ENCODE measurements at regions not wholly inside any gene's neighbourhood (a gene's known extent, or its start where the extent isn't known, plus 50 kb on each side); places are given as distances from the start of the nearest gene placed in this dataset.
A peak's percentile ranks its signal among the peaks of the same experiment; 100 is the strongest.

- no peak for DNase-seq (ENCODE audit: low spot score in 2 of 2)
- Histone ChIP-seq H3K36me3 (no peaks in the 10 kb centered on the region), H3K27me3 (peaks cover 0 to 4% of the 10 kb centered on the region in 2 donors), H3K9me3 (no peaks in the 10 kb centered on the region), H3K4me1 (no peaks in the 10 kb centered on the region), H3K27ac (no peak overlapping the region), H3K4me3 (no peak overlapping the region)
- TF ChIP-seq CTCF (IDR thresholded peaks at IDR 0.05): no peak
- no peak for TF ChIP-seq POLR2A (IDR thresholded peaks at IDR 0.05)
- no peak for TF ChIP-seq POLR2AphosphoS5 (IDR thresholded peaks at IDR 0.05)
- intact Hi-C loops (cut with DNase I; ENCODE audit: low total_unique reads): no loop called here
Observed at GRCh38 chr1:29754573-29755375, 518.5 kb downstream of the PTPRU start.

- H3K27ac ChIP-seq: no peak overlapping the region
- no peak overlapping the region for H3K4me3 ChIP-seq
- no peaks in the 10 kb centered on the region for H3K4me1 ChIP-seq
- intact Hi-C loops (cut with DNase I; ENCODE audit: low total_unique reads): no loop called here
- peak in 1 of 2 donors; percentile 10 for DNase-seq (ENCODE audit: low spot score in 2 of 2)
- peaks cover 0 to under 1% of the 10 kb centered on the region in 2 donors for H3K27me3 ChIP-seq
- H3K9me3 ChIP-seq: no peaks in the 10 kb centered on the region
- no peak for TF ChIP-seq CTCF (IDR thresholded peaks at IDR 0.05)
- TF ChIP-seq POLR2A (IDR thresholded peaks at IDR 0.05): no peak
- no peak for TF ChIP-seq POLR2AphosphoS5 (IDR thresholded peaks at IDR 0.05)
- H3K36me3 ChIP-seq: no peaks in the 10 kb centered on the region
Observed at GRCh38 chr1:29753771-29754572, 517.6 kb downstream of the PTPRU start.

GRCh38 chr1:29753244-29753643 lies 516.9 kb downstream of the PTPRU start:
- intact Hi-C loops (cut with DNase I; ENCODE audit: low total_unique reads): no loop called here
- TF ChIP-seq POLR2A (IDR thresholded peaks at IDR 0.05) (no peak), POLR2AphosphoS5 (IDR thresholded peaks at IDR 0.05) (no peak)
- H3K4me1 ChIP-seq: no peaks in the 10 kb centered on the region
- DNase-seq (ENCODE audit: low spot score in 2 of 2): no peak
- no peaks in the 10 kb centered on the region for H3K36me3 ChIP-seq
- H3K27ac ChIP-seq: no peak overlapping the region
- H3K27me3 ChIP-seq: no peaks in the 10 kb centered on the region
- no peaks in the 10 kb centered on the region for H3K9me3 ChIP-seq
- H3K4me3 ChIP-seq: no peak overlapping the region

GRCh38 chr1:29752141-29752540 lies 515.8 kb downstream of the PTPRU start:
- H3K9me3 ChIP-seq: no peaks in the 10 kb centered on the region
- H3K36me3 ChIP-seq: no peaks in the 10 kb centered on the region
- H3K27ac ChIP-seq: no peak overlapping the region
- no peaks in the 10 kb centered on the region for H3K4me1 ChIP-seq
- intact Hi-C loops (cut with DNase I; ENCODE audit: low total_unique reads): no loop called here
- DNase-seq (ENCODE audit: low spot score in 2 of 2): no peak
- no peaks in the 10 kb centered on the region for H3K27me3 ChIP-seq
- H3K4me3 ChIP-seq: no peak overlapping the region
- no peak for TF ChIP-seq POLR2A (IDR thresholded peaks at IDR 0.05)

GRCh38 chr1:29749024-29749945 lies 513.0 kb downstream of the PTPRU start:
- Histone ChIP-seq H3K27ac (no peak overlapping the region), H3K9me3 (no peaks in the 10 kb centered on the region), H3K4me3 (no peak overlapping the region), H3K4me1 (no peaks in the 10 kb centered on the region), H3K27me3 (no peaks in the 10 kb centered on the region), H3K36me3 (no peaks in the 10 kb centered on the region)
- no peak for DNase-seq (ENCODE audit: low spot score in 2 of 2)
- TF ChIP-seq POLR2A (IDR thresholded peaks at IDR 0.05) (no peak), POLR2AphosphoS5 (IDR thresholded peaks at IDR 0.05) (no peak), CTCF (IDR thresholded peaks at IDR 0.05) (no peak)
- intact Hi-C loops (cut with DNase I; ENCODE audit: low total_unique reads): no loop called here
